ENCODE measurements at regions not wholly inside any gene's neighbourhood (a gene's known extent, or its start where the extent isn't known, plus 50 kb on each side); places are given as distances from the start of the nearest gene placed in this dataset.
A peak's percentile ranks its signal among the peaks of the same experiment; 100 is the strongest.
"Not testable (repeated sequence)": the region's sequence is repeated elsewhere in the genome, so short reads cannot be mapped to it uniquely, and the experiment has no call there.

DNA sequence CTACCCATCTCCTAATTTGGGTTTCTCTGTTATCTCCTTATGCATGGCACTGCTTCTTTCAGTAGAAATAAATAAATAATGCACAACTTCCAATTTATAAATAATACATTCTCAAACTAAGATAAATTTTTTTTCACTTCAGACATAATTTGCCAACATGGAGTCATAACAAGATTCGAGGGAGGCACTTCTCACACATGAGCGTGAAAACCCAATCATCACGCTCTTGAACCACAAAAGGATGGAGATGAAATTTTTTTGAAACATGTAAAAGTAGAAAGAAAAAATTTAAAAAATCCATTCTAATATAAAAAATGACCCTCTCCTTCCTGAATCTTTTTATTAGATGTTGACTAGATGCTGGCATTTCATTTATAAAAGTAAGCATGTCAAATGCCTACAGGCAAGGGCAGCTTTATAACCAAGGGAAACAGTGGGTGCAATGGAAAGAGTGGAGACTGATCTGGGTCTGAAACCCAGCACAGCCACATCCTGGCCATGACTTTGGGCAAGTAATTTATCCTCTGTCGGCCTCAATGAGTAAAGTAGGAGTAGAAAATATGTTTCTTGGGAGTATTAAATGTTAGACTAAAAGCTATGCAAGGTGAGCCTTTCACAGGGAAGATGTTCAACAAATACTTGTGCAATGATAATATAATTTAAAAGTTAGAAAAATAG, 185.0 kb downstream of the STK31 start:
- H3K4me3 ChIP-seq (ENCODE audit: low read depth, low read length), result no peak overlapping the region
- peak; percentile 22 for DNase-seq (ENCODE audit: low read depth)
- TF ChIP-seq, protein P1, sequence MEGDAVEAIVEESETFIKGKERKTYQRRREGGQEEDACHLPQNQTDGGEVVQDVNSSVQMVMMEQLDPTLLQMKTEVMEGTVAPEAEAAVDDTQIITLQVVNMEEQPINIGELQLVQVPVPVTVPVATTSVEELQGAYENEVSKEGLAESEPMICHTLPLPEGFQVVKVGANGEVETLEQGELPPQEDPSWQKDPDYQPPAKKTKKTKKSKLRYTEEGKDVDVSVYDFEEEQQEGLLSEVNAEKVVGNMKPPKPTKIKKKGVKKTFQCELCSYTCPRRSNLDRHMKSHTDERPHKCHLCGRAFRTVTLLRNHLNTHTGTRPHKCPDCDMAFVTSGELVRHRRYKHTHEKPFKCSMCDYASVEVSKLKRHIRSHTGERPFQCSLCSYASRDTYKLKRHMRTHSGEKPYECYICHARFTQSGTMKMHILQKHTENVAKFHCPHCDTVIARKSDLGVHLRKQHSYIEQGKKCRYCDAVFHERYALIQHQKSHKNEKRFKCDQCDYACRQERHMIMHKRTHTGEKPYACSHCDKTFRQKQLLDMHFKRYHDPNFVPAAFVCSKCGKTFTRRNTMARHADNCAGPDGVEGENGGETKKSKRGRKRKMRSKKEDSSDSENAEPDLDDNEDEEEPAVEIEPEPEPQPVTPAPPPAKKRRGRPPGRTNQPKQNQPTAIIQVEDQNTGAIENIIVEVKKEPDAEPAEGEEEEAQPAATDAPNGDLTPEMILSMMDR (IDR thresholded peaks at IDR 0.05; ENCODE audit: insufficient read depth, low read depth, low read length, missing control alignments), result no peak

DNA sequence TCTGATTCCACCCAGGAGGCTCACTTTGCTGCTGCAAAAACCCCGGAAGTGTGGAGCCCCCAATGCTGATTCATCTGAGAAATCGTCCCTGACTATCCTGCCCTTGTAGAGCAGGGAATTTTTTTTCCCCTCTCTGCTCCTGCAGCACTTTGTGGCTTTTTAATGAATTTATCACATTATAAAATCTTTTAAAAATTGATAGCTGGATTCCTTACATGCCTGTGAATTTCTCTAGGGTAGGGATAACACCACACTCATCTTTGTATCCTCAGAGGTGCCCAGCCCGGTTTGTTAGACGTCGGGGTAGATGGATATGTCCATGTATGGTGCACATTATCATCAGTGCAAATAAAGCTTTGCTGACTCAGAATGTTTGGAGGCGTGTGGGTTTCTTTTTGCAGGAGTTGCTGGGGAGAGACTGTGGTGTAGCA, 185.7 kb downstream of the STK31 start:
- no peak overlapping the region for H3K4me3 ChIP-seq (ENCODE audit: low read depth, low read length)
- no peak for DNase-seq (ENCODE audit: low read depth)
- TF ChIP-seq, protein P1 (IDR thresholded peaks at IDR 0.05; ENCODE audit: insufficient read depth, low read depth, low read length, missing control alignments), result no peak

DNA sequence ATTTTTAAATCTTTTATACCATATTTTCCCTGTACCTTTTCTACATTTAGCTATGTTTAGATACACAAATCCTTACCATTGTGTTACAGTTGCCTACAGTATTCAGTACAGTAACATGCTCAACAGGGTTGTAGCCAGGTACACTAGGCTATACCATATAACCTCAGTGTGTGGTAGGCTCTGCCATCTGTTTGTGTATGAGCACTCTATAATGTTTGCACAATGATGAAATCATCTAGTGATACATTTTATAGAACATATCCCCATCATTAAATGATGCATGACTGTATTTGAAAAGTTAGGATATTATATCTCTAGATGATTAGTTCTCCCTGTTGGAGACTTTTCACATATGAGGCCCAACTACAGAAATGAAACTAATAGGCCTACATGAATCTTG, 188.6 kb downstream of the STK31 start:
- TF ChIP-seq, protein P1 (IDR thresholded peaks at IDR 0.05; ENCODE audit: insufficient read depth, low read depth, low read length, missing control alignments), result no peak
- DNase-seq (ENCODE audit: low read depth), result no peak
- no peak overlapping the region for H3K4me3 ChIP-seq (ENCODE audit: low read depth, low read length)

DNA sequence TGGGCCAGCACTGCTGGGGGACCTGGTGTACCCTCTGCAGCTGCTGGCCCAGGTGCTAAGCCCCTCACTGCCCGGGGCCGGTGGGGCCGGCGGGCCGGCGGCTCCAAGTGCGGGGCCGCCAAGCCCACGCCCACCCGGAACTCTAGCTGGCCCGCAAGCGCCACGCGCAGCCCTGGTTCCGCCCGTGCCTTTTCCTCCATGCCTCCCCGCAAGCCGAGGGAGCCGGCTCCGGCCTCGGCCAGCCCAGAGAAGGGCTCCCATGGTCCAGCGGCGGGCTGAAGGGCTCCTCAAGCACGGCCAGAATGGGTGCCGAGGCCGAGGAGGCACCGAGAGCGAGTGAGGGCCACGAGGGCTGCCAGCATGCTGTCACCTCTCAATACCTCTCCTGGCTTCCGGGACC, 194.9 kb downstream of the STK31 start:
- DNase-seq (ENCODE audit: low read depth); H3K4me3 ChIP-seq (ENCODE audit: low read depth, low read length): not testable (repeated sequence)

DNA sequence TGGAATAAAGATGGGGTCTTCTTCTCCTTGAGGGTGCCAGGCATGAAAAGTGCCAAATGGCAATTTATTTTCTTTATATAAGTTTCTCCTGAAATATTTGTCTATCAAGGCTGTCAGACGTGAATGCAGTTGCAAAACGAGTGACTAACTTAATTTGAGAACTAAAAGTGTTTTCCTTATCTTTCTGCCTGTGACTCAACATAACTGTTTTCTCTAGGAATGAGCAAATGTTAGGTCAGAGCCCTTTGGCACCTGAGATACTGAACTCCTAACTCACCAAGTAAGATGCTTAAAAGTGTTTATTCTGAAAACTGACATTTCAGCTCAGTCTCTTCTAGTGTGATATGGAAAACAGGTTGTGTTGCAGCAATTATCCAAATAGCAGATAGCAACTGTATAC, 197.0 kb downstream of the STK31 start:
- no peak for DNase-seq (ENCODE audit: low read depth)
- no peak overlapping the region for H3K4me3 ChIP-seq (ENCODE audit: low read depth, low read length)
- TF ChIP-seq, protein P1 (IDR thresholded peaks at IDR 0.05; ENCODE audit: insufficient read depth, low read depth, low read length, missing control alignments), result no peak

DNA sequence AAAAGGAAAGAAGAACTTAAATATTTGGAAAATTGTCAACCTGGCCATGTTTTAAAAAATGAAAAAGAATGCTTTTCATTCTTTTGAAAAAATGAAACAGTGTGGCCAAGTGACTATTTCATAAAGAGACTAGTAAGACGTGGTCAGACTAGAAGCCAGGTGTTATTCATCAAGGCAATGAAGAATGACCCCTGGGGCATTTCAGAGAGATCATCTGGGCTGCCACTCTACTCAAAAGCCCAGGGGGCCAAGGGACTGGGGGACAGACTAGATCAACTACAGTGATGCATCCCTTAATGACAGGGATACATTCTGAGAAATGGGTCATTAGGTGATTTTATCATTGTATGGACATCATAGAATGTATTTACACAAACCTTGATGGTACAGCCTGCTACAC, 199.4 kb downstream of the STK31 start:
- DNase-seq (ENCODE audit: low read depth), result no peak
- no peak overlapping the region for H3K4me3 ChIP-seq (ENCODE audit: low read depth, low read length)
- TF ChIP-seq, protein P1 (IDR thresholded peaks at IDR 0.05; ENCODE audit: insufficient read depth, low read depth, low read length, missing control alignments), result no peak

DNA sequence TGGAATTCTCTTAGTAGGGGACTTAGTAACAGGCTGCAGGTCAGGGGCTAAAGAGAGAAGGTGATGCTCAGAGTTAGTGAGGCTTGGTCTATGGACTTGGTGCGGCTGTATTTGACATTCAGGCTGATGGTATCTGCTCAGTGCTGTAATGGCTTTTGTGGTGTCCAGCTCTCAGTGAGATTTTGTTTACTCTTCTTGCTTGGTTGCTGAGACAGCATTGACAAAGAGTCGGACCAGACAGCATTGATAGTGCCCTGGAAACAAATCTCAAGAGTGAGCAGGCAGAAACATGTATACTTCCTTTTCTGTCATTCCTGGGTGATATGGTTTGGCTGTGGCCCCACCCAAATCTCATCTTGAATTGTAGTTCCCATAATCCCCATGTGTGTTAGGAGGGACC, 202.0 kb downstream of the STK31 start:
- DNase-seq (ENCODE audit: low read depth), result no peak
- TF ChIP-seq, protein P1 (IDR thresholded peaks at IDR 0.05; ENCODE audit: insufficient read depth, low read depth, low read length, missing control alignments), result no peak
- no peak overlapping the region for H3K4me3 ChIP-seq (ENCODE audit: low read depth, low read length)

All from GM12865 (cell line).